OCI-LY7 (cell line): ENCODE measurements at regions not wholly inside any gene's neighbourhood (a gene's known extent, or its start where the extent isn't known, plus 50 kb on each side); places are given as distances from the start of the nearest gene placed in this dataset.

ENCODE experiments used
- BruUV-seq: library from RNA; stranded (reverse); fragments of 400-500 nt; replicated peaks from 2 replicates; lab custom pipeline; 2021; lab: Mats Ljungman, UMichigan
- CTCF ChIA-PET: fragments of 300-600 bp; sonication (Branson Sonifier 250); formaldehyde crosslinking; loops from one replicate; lab custom pipeline; 2022; ENCODE audit warnings: antibody characterized with exemption; ENCODE audit not compliant: unreplicated experiment; lab: Charles Lee
- POLR2A ChIA-PET: fragments of 300-600 bp; sonication (Branson Sonifier 250); formaldehyde crosslinking; loops from one replicate; lab custom pipeline; 2022; ENCODE audit warnings: antibody characterized with exemption; lab: Charles Lee
- DNase-seq: peaks from one replicate; pipeline ENCODE4 v3.0.0-alpha.2; 2015; ENCODE audit warnings: low spot score
- H2AFZ ChIP-seq: fragments of 200-600 bp; sonication (generic), shearing (Covaris generic); 2 replicates; pipeline ENCODE4 v1.6.1; 2014; ENCODE audit warnings: mild to moderate bottlenecking, antibody characterized with exemption, low read length, moderate library complexity
- H3K27ac ChIP-seq: fragments of 200-600 bp; sonication (generic); 2 replicates; pipeline ENCODE4 v1.5.1; 2014; ENCODE audit warnings: mixed run types, low read depth, mild to moderate bottlenecking, moderate library complexity, low read length, inconsistent platforms; ENCODE audit not compliant: poor library complexity, severe bottlenecking
- H3K36me3 ChIP-seq: fragments of 200-600 bp; sonication (generic); 2 replicates; pipeline ENCODE4 v1.6.1; 2014; ENCODE audit warnings: mild to moderate bottlenecking, antibody characterized with exemption, low read length, moderate library complexity, mixed read lengths; ENCODE audit not compliant: insufficient read depth
- H3K4me1 ChIP-seq: fragments of 200-600 bp; sonication (generic); 2 replicates; pipeline ENCODE4 v1.5.1; 2014; ENCODE audit warnings: mild to moderate bottlenecking, low read length; ENCODE audit not compliant: insufficient read depth, poor library complexity, severe bottlenecking
- H3K4me2 ChIP-seq: fragments of 200-600 bp; sonication (generic); 2 replicates; pipeline ENCODE4 v1.6.1; 2014; ENCODE audit warnings: mild to moderate bottlenecking, low read length
- H3K4me3 ChIP-seq: fragments of 200-600 bp; sonication (generic); 2 replicates; pipeline ENCODE4 v1.5.1; 2014; ENCODE audit warnings: mild to moderate bottlenecking, low read depth, low read length; ENCODE audit not compliant: poor library complexity, severe bottlenecking
- H3K79me2 ChIP-seq: fragments of 200-600 bp; sonication (generic); 2 replicates; pipeline ENCODE4 v1.6.1; 2016; ENCODE audit warnings: low read depth, mild to moderate bottlenecking, low read length, moderate library complexity, mixed read lengths; ENCODE audit not compliant: insufficient read depth
- H3K9me2 ChIP-seq: fragments of 200-600 bp; sonication (generic); 2 replicates; pipeline ENCODE4 v1.6.1; 2016; ENCODE audit warnings: mild to moderate bottlenecking, low read length, mixed read lengths; ENCODE audit not compliant: insufficient read depth
- H3K9me3 ChIP-seq: fragments of 200-600 bp; sonication (generic); 2 replicates; pipeline ENCODE4 v1.6.1; 2014; ENCODE audit warnings: mild to moderate bottlenecking, mixed run types, low read length, mixed read lengths
- H4K20me1 ChIP-seq: fragments of 200-600 bp; sonication (generic); 2 replicates; pipeline ENCODE4 v1.6.1; 2014; ENCODE audit warnings: mild to moderate bottlenecking, antibody characterized with exemption, low read length, moderate library complexity, mixed read lengths; ENCODE audit not compliant: insufficient read depth
- CTCF ChIP-seq: fragments of 200-600 bp; sonication (generic); conservative IDR thresholded peaks from 2 replicates; pipeline ENCODE4 v1.5.1; 2014; ENCODE audit warnings: mild to moderate bottlenecking, antibody characterized with exemption, low read length, moderate library complexity, mixed read lengths
- EZH2phosphoT487 ChIP-seq: fragments of 200-600 bp; sonication (generic); IDR thresholded peaks from 2 replicates; pipeline ENCODE4 v1.6.1; 2018; ENCODE audit warnings: low read depth, borderline replicate concordance, mild to moderate bottlenecking, mixed run types, antibody characterized with exemption, low read length, moderate library complexity, mixed read lengths
- intact Hi-C: fragments of 100-400 bp; cut with micrococcal nuclease; formaldehyde crosslinking; loops from one replicate; pipeline ENCODE4 v1.10.0; 2022; ENCODE audit not compliant: unreplicated experiment

- TF ChIP-seq CTCF, result no peak
- TF ChIP-seq EZH2phosphoT487, result no peak
- CTCF ChIA-PET, result no interaction called here
- BruUV-seq, result no TSS peak
Observed at GRCh38 chr5:39946356-39947045, 521.7 kb upstream of the DAB2 start.

GRCh38 chr5:39945870-39946269 lies 521.1 kb upstream of the DAB2 start:
- Histone ChIP-seq H2AFZ (no peak overlapping the region), H3K79me2 (no peaks in the 10 kb centered on the region), H4K20me1 (no peaks in the 10 kb centered on the region), H3K4me3 (no peak overlapping the region), H3K4me1 (no peaks in the 10 kb centered on the region), H3K36me3 (no peaks in the 10 kb centered on the region), H3K9me3 (no peaks in the 10 kb centered on the region), H3K27ac (no peak overlapping the region), H3K9me2 (no peaks in the 10 kb centered on the region), H3K4me2 (no peak overlapping the region)
- DNase-seq, result no peak
- no peak for TF ChIP-seq CTCF
- no peak for TF ChIP-seq EZH2phosphoT487
- CTCF ChIA-PET, result no interaction called here
- intact Hi-C loops, result no loop called here
- BruUV-seq, result no TSS peak
- POLR2A ChIA-PET, result no interaction called here

More at GRCh38 chr5:39946356-39947045, 521.7 kb upstream of the DAB2 start:
- no peaks in the 10 kb centered on the region for H3K36me3 ChIP-seq
- H2AFZ ChIP-seq, result no peak overlapping the region
- no peaks in the 10 kb centered on the region for H3K4me1 ChIP-seq
- DNase-seq, result no peak
- no peak overlapping the region for H3K4me3 ChIP-seq
- no peaks in the 10 kb centered on the region for H3K9me3 ChIP-seq
- no peak overlapping the region for H3K27ac ChIP-seq
- H3K79me2 ChIP-seq, result no peaks in the 10 kb centered on the region
- intact Hi-C loops, result no loop called here
- no peaks in the 10 kb centered on the region for H3K9me2 ChIP-seq
- no peak overlapping the region for H3K4me2 ChIP-seq
- POLR2A ChIA-PET, result no interaction called here
- H4K20me1 ChIP-seq, result no peaks in the 10 kb centered on the region

GRCh38 chr5:39943811-39944210 lies 519.0 kb upstream of the DAB2 start:
- Histone ChIP-seq H3K4me3 (no peak overlapping the region), H3K36me3 (no peaks in the 10 kb centered on the region), H3K4me1 (no peaks in the 10 kb centered on the region), H4K20me1 (no peaks in the 10 kb centered on the region), H2AFZ (no peak overlapping the region), H3K9me2 (no peaks in the 10 kb centered on the region), H3K9me3 (no peaks in the 10 kb centered on the region), H3K27ac (no peak overlapping the region), H3K4me2 (no peak overlapping the region), H3K79me2 (no peaks in the 10 kb centered on the region)
- no peak for DNase-seq
- TF ChIP-seq EZH2phosphoT487, result no peak
- TF ChIP-seq CTCF, result no peak
- POLR2A ChIA-PET, result no interaction called here
- CTCF ChIA-PET, result no interaction called here
- intact Hi-C loops, result no loop called here
- no TSS peak for BruUV-seq
